K562 (cell line): ENCODE measurements at regions not wholly inside any gene's neighbourhood (a gene's known extent, or its start where the extent isn't known, plus 50 kb on each side); places are given as distances from the start of the nearest gene placed in this dataset.

Experiments used
- ATAC-seq: fragments of 200-7000 bp; cut with Tn5 transposase; 3 replicates; pipeline ENCODE4 v1.9.1; 2020; ENCODE audit warnings: moderate library complexity
- BruUV-seq: library from RNA; stranded (reverse); fragments of 400-500 nt; replicated peaks from 2 replicates; lab custom pipeline; 2021; lab: Mats Ljungman, UMichigan
- CTCF ChIA-PET: fragments of 300-600 bp; formaldehyde crosslinking; extraction: SDS; loops from one replicate; lab custom pipeline; 2021; ENCODE audit warnings: low intra/inter-chr PET ratio; lab: Yijun Ruan, JAX
- POLR2A ChIA-PET: fragments of 300-600, 350-650 bp; sonication (Branson Sonifier 250); formaldehyde crosslinking; extraction: SDS; loops from one replicate; lab custom pipeline; 2021; ENCODE audit warnings: antibody characterized with exemption, inconsistent platforms; lab: Yijun Ruan, JAX
- DNase-seq, 4 experiments: peaks; one replicate each; pipeline versions ENCODE4 v3.0.0 to v3.0.0-alpha.2; 2011 to 2018; ENCODE audit warnings: low spot score in 3 of 4, mixed read lengths in 3 of 4; ENCODE audit errors: extremely low read depth in 1 of 4
- FAIRE-seq: peaks from 2 replicates; lab custom pipeline; 2011; peaks lifted over from hg19 to GRCh38; lab: Jason Lieb, UNC
- H2AFZ ChIP-seq: 2 replicates; pipeline ENCODE4 v1.6.0; 2011; ENCODE audit warnings: low read depth, low read length, control low read depth, inconsistent platforms
- H3K27ac ChIP-seq: fragments of 200-600 bp; 3 replicates; pipeline ENCODE4 v1.8.0; 2011; ENCODE audit warnings: low read depth, mild to moderate bottlenecking, control low read depth, inconsistent platforms, low read length, moderate library complexity, mixed read lengths; ENCODE audit errors: extremely low read depth
- H3K27me3 ChIP-seq, 2 experiments: fragments of 300-600 bp in 1 of 2; 2 replicates in 1 of 2; 3 replicates in 1 of 2; pipeline versions ENCODE4 v1.6.0 to v1.8.0; 2011; ENCODE audit warnings: inconsistent platforms in 2 of 2, low read length in 2 of 2, mild to moderate bottlenecking in 1 of 2, mixed read lengths in 1 of 2, moderate library complexity in 1 of 2; ENCODE audit not compliant: control insufficient read depth in 2 of 2, insufficient read depth in 2 of 2
- H3K36me3 ChIP-seq: fragments of 300-600 bp; 3 replicates; pipeline ENCODE4 v1.8.0; 2011; ENCODE audit warnings: mild to moderate bottlenecking, low read length, inconsistent platforms; ENCODE audit not compliant: control insufficient read depth, insufficient read depth
- H3K4me1 ChIP-seq, 2 experiments: fragments of 200-600 bp in 1 of 2; replicated peaks in 1 of 2; 2 replicates in 1 of 2; 3 replicates in 1 of 2; pipeline versions ENCODE4 v1.5.1 to v1.8.0; 2011; ENCODE audit warnings: inconsistent platforms in 2 of 2, low read length in 2 of 2, mild to moderate bottlenecking in 1 of 2, mixed read lengths in 1 of 2, moderate library complexity in 1 of 2; ENCODE audit not compliant: control insufficient read depth in 2 of 2, insufficient read depth in 2 of 2
- H3K4me2 ChIP-seq: 2 replicates; pipeline ENCODE4 v1.6.1; 2011; ENCODE audit warnings: low read length, control low read depth, inconsistent platforms, mixed read lengths; ENCODE audit not compliant: insufficient read depth
- H3K4me3 ChIP-seq: fragments of 200-600 bp; sonication (generic), shearing (Covaris generic); 2 replicates; pipeline ENCODE4 v1.5.1; 2016; ENCODE audit warnings: control low read depth, inconsistent platforms
- H3K79me2 ChIP-seq: fragments of 200-600 bp; 3 replicates; pipeline ENCODE4 v1.8.0; 2011; ENCODE audit warnings: low read length, inconsistent platforms; ENCODE audit not compliant: control insufficient read depth, insufficient read depth
- H3K9ac ChIP-seq, 2 experiments: 2 replicates each; pipeline versions ENCODE4 v1.6.0 to v1.6.1; 2011; ENCODE audit warnings: low read depth in 2 of 2, low read length in 2 of 2, control low read depth in 1 of 2, inconsistent platforms in 1 of 2, mild to moderate bottlenecking in 1 of 2, mixed read lengths in 1 of 2; ENCODE audit not compliant: insufficient read depth in 1 of 2
- H3K9me1 ChIP-seq: one replicate; pipeline ENCODE4 v1.6.0; 2011; ENCODE audit warnings: inconsistent platforms, mild to moderate bottlenecking, low read length, moderate library complexity; ENCODE audit not compliant: control insufficient read depth, insufficient read depth
- H3K9me3 ChIP-seq: replicated peaks from 2 replicates; pipeline ENCODE4 v1.5.1; 2011; ENCODE audit warnings: low read depth, low read length, inconsistent platforms; ENCODE audit not compliant: control insufficient read depth, insufficient read depth
- H4K20me1 ChIP-seq: replicated peaks from 2 replicates; pipeline ENCODE4 v1.6.1; 2011; ENCODE audit warnings: low read length, inconsistent platforms, mixed read lengths; ENCODE audit not compliant: control insufficient read depth, insufficient read depth
- AFF4 ChIP-seq: sonication (generic); formaldehyde crosslinking; IDR thresholded peaks from 2 replicates; pipeline ENCODE4 v1.8.0; 2023; ENCODE audit warnings: mild to moderate bottlenecking, missing genetic modification reagents
- BRD9 ChIP-seq: fragments of 450-650 bp; IDR thresholded peaks from 2 replicates; pipeline ENCODE4 v1.6.1; 2018; ENCODE audit warnings: low read depth; ENCODE audit not compliant: partially characterized antibody
- CTCF ChIP-seq, 3 experiments: IDR thresholded peaks in 2 of 3; conservative IDR thresholded peaks in 1 of 3; 2 replicates each; pipeline ENCODE4 v1.5.1; 2011 to 2012; ENCODE audit warnings: low read length in 3 of 3, mild to moderate bottlenecking in 3 of 3, control low read depth in 2 of 3, improper control_type of control experiment in 1 of 3, inconsistent platforms in 1 of 3, low read depth in 1 of 3, mixed read lengths in 1 of 3, moderate library complexity in 1 of 3; ENCODE audit not compliant: insufficient read depth in 2 of 3
- FUS ChIP-seq: fragments of 200-400 bp; formaldehyde crosslinking; optimal IDR thresholded peaks from 2 replicates; pipeline ENCODE3; 2017; ENCODE audit warnings: low read depth, low read length
- KDM1A ChIP-seq, 2 experiments: fragments of 450-650 bp; IDR thresholded peaks; 2 replicates each; pipeline ENCODE4 v1.6.1; 2016; ENCODE audit warnings: mild to moderate bottlenecking in 2 of 2
- NCOA6 ChIP-seq: fragments of 450-650 bp; IDR thresholded peaks from 2 replicates; pipeline ENCODE4 v1.6.1; 2017; ENCODE audit warnings: mild to moderate bottlenecking
- TAF9B ChIP-seq: fragments of 450-650 bp; IDR thresholded peaks from 2 replicates; pipeline ENCODE4 v1.6.1; 2018; ENCODE audit warnings: mild to moderate bottlenecking; ENCODE audit not compliant: partially characterized antibody
- TFE3 ChIP-seq: fragments of 450-650 bp; formaldehyde crosslinking; IDR thresholded peaks from 2 replicates; pipeline ENCODE4 v1.4.0; 2020; ENCODE audit warnings: mild to moderate bottlenecking, mixed read lengths
- ZBTB26 ChIP-seq: fragments of 450-650 bp; formaldehyde crosslinking; IDR thresholded peaks from 2 replicates; pipeline ENCODE4 v1.4.0; 2022; ENCODE audit warnings: missing genetic modification characterization
- ZNF124 ChIP-seq: sonication (generic); formaldehyde crosslinking; IDR thresholded peaks from 2 replicates; pipeline ENCODE4 v1.8.1; 2022; ENCODE audit warnings: missing genetic modification reagents
- ZNF224 ChIP-seq: sonication (generic); formaldehyde crosslinking; IDR thresholded peaks from 2 replicates; pipeline ENCODE4 v1.8.0; 2022; ENCODE audit warnings: mild to moderate bottlenecking, missing genetic modification reagents
- ZNF398 ChIP-seq: fragments of 250-450 bp; sonication (Bioruptor Pico); IDR thresholded peaks from 2 replicates; pipeline ENCODE4 v1.8.0; 2021; ENCODE audit warnings: moderate library complexity, mild to moderate bottlenecking, inconsistent platforms
- WGBS: fragments of 100-300 bp; shearing (Covaris generic); methylation state at CpG from one replicate; pipeline ENCODE4 v1.1.6; 2016; ENCODE audit warnings: low coverage, mixed read lengths; ENCODE audit not compliant: insufficient coverage; ENCODE audit errors: missing lambda C conversion rate; 5-methylcytosine and 5-hydroxymethylcytosine counted together
- in situ Hi-C: fragments of 300-500 bp; cut with MboI; formaldehyde crosslinking; loops from 4 replicates; pipeline ENCODE4 v1.15.0; 2018; ENCODE audit warnings: inconsistent platforms, mixed read lengths
- intact Hi-C: fragments of 100-400 bp; cut with micrococcal nuclease; formaldehyde crosslinking; loops from 2 replicates; pipeline ENCODE4 v1.14.2; 2022

GRCh38 chr3:145055375-145056076 lies 1083.9 kb downstream of the DIPK2A start:
- ChIA-PET POLR2A (no interaction called here), CTCF (no interaction called here)
- Histone ChIP-seq H3K9ac (no peak overlapping the region), H4K20me1 (no peaks in the 10 kb centered on the region), H3K9me3 (no peaks in the 10 kb centered on the region; the same call in 1 of the 2 replicates), H3K4me1 (no peaks in the 10 kb centered on the region), H3K27me3 (no peaks in the 10 kb centered on the region), H3K27ac (no peak overlapping the region), H3K79me2 (no peaks in the 10 kb centered on the region), H3K9me1 (no peaks in the 10 kb centered on the region), H2AFZ (no peak overlapping the region), H3K36me3 (no peaks in the 10 kb centered on the region), H3K4me3 (no peak overlapping the region), H3K4me2 (no peak overlapping the region)
- 0% methylated on average over 1 of the region's 1 CpG for WGBS
- in situ Hi-C loops (no loop called here), intact Hi-C loops (no loop called here)
- DNase-seq (no peak), ATAC-seq (no peak), FAIRE-seq (no peak)
- BruUV-seq = no TSS peak
- TF ChIP-seq FUS (no peak), KDM1A (IDR thresholded peaks at IDR 0.05) (no peak), AFF4 (CRISPR knock-in tag) (no peak), TFE3 (CRISPR knock-in tag) (no peak), ZNF124 (CRISPR knock-in tag) (no peak), CTCF (IDR thresholded peaks at IDR 0.05 in 2 of 3, conservative IDR thresholded peaks at IDR 0.05 in 1 of 3; ENCODE audit: insufficient read depth in 2 of 3, low read depth in 1 of 3, low read length in 3 of 3) (no peak), BRD9 (no peak), TAF9B (no peak), ZNF224 (no peak), ZNF398 (no peak), NCOA6 (no peak), ZBTB26 (CRISPR knock-in tag) (no peak)
